AG04450 (cell line): ENCODE measurements at regions not wholly inside any gene's neighbourhood (a gene's known extent, or its start where the extent isn't known, plus 50 kb on each side); places are given as distances from the start of the nearest gene placed in this dataset.
"Not testable (repeated sequence)": the region's sequence is repeated elsewhere in the genome, so short reads cannot be mapped to it uniquely, and the experiment has no call there.

Source experiments
- CTCF ChIA-PET: fragments of 300-600, 350-600 bp; formaldehyde crosslinking; extraction: SDS; loops from one replicate; lab custom pipeline; 2022; ENCODE audit warnings: antibody characterized with exemption, inconsistent platforms; lab: Charles Lee
- POLR2A ChIA-PET: fragments of 350-600 bp; formaldehyde crosslinking; extraction: SDS; loops from one replicate; lab custom pipeline; 2021; ENCODE audit warnings: antibody characterized with exemption, inconsistent platforms; lab: Yijun Ruan, JAX
- DNase-seq: peaks from one replicate; pipeline ENCODE4 v3.0.0-alpha.2; 2011; ENCODE audit warnings: low read depth, low spot score
- H3K27ac ChIP-seq: one replicate; pipeline ENCODE4 v1.5.1; 2012; ENCODE audit warnings: low read depth, low read length, control low read depth
- H3K27me3 ChIP-seq: one replicate; pipeline ENCODE4 v1.6.0; 2012; ENCODE audit warnings: low read length; ENCODE audit not compliant: control insufficient read depth, insufficient read depth
- H3K4me3 ChIP-seq: 2 replicates; pipeline ENCODE4 v1.5.1; 2011; ENCODE audit warnings: mild to moderate bottlenecking, low read depth, low read length, control low read depth
- H3K9me3 ChIP-seq: 2 replicates; pipeline ENCODE4 v1.5.1; 2012; ENCODE audit warnings: low read length; ENCODE audit not compliant: control insufficient read depth, insufficient read depth

DNA sequence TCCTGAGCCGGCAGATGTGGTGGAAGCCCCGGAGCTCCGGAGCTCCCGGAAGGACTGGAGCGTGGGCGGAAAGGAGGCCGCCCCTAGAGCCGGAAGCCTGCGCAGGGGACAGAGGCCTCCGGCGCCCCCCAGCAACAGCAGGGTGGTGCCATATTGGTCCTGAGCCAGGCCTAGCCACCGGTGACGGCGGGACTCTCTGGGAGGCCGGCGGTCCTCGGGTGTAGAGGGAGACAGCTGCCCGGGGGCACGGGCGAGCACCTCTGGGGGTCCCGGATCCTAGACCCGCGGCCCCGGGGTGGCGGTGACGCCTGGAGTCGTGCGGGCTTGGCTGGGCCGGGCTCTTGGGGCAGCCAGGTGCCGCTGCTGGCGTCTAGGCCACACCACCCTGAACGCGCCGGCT lies 1472.2 kb downstream of the FOXD4L5 start:
- DNase-seq, CTCF ChIA-PET, H3K27ac ChIP-seq, H3K27me3 ChIP-seq, POLR2A ChIA-PET, H3K4me3 ChIP-seq: not testable (repeated sequence)
- H3K9me3 ChIP-seq, result peaks cover 42% of the 10 kb centered on the region

DNA sequence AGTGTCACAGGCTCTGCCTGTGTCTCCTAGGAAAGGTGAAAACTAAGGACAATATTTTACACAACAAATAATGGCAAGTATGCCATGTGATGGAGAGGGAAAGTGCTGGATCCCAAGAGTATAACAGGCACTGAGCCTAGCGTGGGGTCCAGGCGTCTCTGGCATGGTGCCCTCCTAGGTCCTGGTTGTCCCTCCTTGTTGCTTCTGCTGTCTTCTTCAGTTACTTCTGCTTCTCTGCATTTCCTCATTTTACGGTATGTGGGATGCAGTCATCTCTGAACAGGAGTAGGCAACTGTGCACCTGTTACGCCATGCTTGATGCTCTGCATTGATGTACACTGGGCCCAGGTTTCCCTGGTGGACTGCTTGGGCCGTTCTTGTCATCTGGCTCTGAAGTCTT lies 1480.8 kb downstream of the FOXD4L5 start:
- H3K27ac ChIP-seq, CTCF ChIA-PET, H3K4me3 ChIP-seq, DNase-seq, POLR2A ChIA-PET, H3K9me3 ChIP-seq, H3K27me3 ChIP-seq: not testable (repeated sequence)

DNA sequence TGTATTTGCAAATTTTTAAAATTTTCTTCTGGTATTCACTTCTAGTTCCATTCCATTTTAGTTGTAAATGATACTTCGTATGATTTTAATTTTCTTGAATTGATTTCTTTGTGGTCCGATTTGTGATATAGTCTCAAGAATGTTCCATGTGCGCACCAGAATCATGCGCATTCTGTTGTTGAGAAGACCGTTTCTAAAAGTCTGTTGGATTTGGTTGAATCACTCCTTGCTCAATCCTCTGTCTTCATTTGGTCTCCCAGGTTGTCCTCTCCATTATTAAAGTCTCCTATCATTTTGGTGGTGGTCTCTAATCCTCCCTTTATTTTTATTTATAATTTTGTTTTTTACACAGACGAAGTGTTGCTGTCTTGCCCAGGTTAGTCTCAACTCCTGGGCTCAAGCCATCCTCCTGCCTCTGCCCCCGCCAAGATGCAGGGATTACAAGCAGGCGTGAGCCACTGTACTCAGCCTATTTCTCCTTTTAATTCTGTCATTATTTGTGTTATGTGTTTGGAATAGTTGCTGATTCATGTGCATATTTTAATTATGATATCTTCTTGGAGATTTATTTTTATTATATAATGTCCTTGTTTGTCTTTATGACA lies 1490.8 kb downstream of the FOXD4L5 start:
- DNase-seq, H3K27me3 ChIP-seq, CTCF ChIA-PET, H3K4me3 ChIP-seq, H3K27ac ChIP-seq, POLR2A ChIA-PET, H3K9me3 ChIP-seq: not testable (repeated sequence)

DNA sequence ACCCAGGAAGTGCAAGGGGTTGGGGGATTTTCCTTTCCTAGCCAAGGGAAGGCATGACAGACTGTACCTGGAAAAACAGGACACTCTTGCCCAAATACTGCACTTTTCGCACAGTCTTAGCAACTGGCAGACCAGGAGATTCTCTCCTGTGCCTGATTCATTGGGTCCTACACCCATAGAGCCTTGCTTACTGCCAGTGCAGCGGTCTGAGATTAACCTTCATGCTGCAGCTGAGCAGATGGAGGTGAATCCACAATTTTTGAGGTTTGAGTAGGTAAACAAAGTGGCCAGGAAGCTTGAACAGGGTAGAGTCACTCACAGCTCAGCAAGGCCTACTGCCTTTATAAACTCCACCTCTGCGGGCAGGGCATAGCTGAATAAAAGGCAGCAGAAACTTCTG lies 1497.6 kb downstream of the FOXD4L5 start:
- H3K27me3 ChIP-seq, H3K27ac ChIP-seq, DNase-seq, POLR2A ChIA-PET, H3K4me3 ChIP-seq, CTCF ChIA-PET: not testable (repeated sequence)
- peaks cover 11% of the 10 kb centered on the region for H3K9me3 ChIP-seq

DNA sequence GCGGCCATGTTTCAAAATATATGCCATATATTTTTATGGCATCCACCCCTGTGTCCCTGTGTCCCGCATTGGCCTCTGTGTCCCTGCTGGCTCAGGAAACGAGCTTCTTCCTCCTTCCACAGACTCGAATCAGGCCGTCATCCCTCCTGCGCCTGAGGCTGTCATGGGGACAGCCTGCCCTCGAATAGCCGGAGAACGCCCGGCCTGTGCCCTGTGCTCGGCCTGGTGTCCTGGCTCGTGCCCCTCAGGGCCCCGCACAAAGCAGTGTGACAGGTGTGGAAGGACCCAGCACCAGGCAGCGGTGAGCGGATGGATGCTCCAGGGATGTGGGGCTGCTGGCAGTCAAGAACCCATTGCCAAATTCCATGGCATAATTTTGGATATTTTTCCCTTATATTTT lies 1500.0 kb downstream of the FOXD4L5 start:
- CTCF ChIA-PET, DNase-seq, H3K27ac ChIP-seq, H3K4me3 ChIP-seq, POLR2A ChIA-PET, H3K27me3 ChIP-seq: not testable (repeated sequence)
- H3K9me3 ChIP-seq, result peaks cover 18% of the 10 kb centered on the region

DNA sequence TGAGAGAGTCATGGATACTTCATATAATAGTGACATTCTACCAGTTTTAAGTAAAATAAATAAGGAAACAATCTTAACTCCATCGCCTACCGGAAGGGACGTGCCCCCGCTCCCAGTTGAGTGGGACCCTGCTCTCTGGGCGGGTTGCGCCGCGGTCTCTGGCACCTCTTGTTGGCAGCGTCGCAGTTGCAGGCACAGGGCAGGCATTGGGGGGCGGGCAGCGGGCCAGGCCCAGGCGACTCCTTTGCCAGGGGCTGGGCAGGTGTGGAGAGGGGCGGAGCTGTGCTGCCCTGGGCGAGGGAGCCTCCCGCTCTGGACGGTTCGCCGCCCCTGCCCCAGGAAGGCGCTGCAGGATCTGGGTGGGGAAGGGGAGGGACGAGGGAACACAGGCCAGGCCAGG lies 1500.6 kb downstream of the FOXD4L5 start:
- CTCF ChIA-PET, DNase-seq, POLR2A ChIA-PET: not testable (repeated sequence)

DNA sequence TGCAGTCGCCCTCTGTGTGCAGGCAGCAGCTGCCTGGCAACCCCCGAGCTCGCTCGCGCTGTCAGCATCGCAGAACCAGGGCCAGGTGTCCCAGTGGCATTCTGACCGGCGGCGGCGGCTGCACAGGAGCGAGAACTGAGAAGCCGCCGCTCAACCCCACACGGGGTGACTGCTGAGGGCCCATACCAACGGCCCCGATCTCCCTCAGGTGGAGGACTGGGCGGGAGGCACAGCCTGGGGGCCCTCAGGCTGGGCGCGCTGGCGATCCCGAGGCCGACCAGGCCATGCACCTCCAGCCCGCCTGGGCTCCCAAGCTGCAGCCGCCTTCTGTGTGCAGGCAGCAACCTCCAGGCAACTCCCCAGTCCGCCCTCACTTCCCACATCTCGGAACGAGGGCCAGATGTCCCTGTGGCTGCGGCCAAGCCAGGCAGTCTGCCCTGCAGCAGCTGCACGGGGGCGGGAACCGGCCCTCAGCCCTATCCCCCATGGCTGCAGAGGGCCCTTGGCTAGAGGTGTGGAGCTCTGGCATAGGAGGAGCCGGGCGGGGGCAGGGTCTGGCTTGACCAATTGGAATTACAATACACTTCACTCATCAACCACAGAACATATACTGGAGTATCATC lies 1503.1 kb downstream of the FOXD4L5 start:
- POLR2A ChIA-PET, H3K4me3 ChIP-seq, H3K27ac ChIP-seq, DNase-seq, CTCF ChIA-PET, H3K27me3 ChIP-seq: not testable (repeated sequence)
- H3K9me3 ChIP-seq, result peaks cover 14% of the 10 kb centered on the region

More for the DNA sequence above, 1500.6 kb downstream of the FOXD4L5 start:
- peaks cover 18% of the 10 kb centered on the region for H3K9me3 ChIP-seq
- H3K4me3 ChIP-seq, H3K27ac ChIP-seq, H3K27me3 ChIP-seq: not testable (repeated sequence)

DNA sequence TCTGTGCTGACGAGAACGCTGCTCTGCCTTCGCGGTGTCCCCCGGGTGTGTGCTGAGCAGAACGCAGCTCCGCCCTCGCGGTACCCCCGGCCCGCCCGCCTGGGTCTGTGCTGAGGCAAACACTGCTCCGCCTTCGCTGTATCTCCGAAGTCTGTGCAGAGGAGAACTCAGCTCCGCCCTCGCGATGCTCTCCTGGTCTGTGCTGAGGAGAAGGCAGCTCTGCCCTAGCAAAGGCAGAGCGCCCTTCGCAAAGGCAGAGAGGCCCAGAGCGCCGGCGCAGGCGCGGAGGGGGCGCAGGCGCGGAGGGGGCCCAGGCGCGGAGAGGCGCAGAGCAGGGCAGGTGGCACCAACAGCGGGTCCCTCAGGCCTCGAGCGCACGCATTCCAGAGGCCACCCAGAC lies 1503.6 kb downstream of the FOXD4L5 start:
- CTCF ChIA-PET, H3K27ac ChIP-seq, H3K27me3 ChIP-seq, DNase-seq, POLR2A ChIA-PET, H3K4me3 ChIP-seq: not testable (repeated sequence)
- H3K9me3 ChIP-seq, result peaks cover 14% of the 10 kb centered on the region

DNA sequence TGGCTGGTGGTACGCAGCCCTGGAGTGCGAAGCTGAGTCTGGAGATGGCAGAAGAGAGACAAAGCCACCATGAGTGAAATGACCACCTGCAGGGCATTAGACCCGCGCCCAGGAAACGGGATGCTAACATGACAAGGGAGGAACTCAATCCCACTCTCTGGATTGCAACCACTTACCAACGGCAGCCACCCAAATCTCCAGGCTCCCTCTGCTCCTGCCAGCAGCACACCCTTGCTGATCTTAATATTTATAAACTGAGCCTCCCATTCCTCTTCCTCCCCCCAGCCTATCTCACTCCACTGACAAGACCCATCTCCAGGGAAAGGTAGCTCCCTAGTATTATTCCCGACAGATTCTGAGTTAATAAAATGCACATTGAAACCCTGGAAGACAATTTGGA lies 1508.8 kb downstream of the FOXD4L5 start:
- POLR2A ChIA-PET, H3K4me3 ChIP-seq, H3K27me3 ChIP-seq, CTCF ChIA-PET, DNase-seq, H3K9me3 ChIP-seq, H3K27ac ChIP-seq: not testable (repeated sequence)

DNA sequence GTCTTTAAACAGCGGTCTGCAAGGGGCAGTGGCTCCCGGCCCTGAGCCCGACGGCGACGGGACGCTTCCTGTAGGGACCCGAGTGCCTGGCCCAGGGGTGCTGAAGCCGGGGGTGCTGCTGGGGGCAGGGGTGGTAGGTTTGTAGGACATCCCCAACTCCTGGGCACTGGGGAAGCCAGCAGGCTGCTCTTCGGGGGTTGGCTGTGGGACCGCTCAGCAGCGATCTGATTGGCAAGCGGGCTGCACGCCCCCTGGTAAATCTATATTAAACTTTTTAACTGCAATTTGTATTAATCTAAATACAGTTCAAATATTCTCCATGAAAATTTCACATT lies 1510.0 kb downstream of the FOXD4L5 start:
- DNase-seq, H3K9me3 ChIP-seq, POLR2A ChIA-PET, H3K27ac ChIP-seq, H3K27me3 ChIP-seq, H3K4me3 ChIP-seq, CTCF ChIA-PET: not testable (repeated sequence)

DNA sequence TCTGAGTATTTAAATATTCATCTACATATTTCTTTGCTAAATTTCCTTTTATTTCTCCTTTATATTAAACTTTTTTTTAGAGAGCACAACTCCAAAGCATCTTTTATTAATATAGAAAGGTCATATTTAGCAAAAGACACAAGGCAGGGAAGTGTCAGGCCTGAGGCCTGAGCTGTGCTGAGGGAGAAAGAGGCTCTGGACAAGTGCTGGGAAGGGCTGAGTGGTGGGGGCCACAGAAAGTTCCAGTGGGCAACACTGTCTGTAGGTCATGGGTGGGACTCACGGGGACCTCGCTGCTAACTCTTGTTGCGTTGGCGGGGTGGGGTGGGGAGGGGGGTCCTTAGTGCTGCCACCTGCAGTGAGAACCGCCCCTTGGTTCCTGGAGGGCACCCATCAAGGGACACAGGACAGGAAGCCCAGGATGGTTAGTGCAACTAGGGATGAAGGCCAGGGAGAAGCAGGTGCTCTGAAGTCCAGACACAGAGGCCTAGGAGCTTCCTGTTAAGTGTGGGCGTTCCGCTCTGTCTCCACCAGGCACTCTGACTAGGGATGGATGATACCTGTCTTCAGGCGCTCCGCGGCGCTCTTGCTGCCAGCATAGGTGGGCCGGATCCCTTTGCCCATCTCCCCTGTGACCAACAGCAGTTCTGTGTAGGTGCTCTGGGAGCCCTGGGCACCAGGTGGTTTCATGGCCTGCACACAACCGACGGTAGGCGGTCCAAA lies 1510.5 kb downstream of the FOXD4L5 start:
- DNase-seq, H3K27ac ChIP-seq, H3K9me3 ChIP-seq, CTCF ChIA-PET, H3K4me3 ChIP-seq, POLR2A ChIA-PET, H3K27me3 ChIP-seq: not testable (repeated sequence)

DNA sequence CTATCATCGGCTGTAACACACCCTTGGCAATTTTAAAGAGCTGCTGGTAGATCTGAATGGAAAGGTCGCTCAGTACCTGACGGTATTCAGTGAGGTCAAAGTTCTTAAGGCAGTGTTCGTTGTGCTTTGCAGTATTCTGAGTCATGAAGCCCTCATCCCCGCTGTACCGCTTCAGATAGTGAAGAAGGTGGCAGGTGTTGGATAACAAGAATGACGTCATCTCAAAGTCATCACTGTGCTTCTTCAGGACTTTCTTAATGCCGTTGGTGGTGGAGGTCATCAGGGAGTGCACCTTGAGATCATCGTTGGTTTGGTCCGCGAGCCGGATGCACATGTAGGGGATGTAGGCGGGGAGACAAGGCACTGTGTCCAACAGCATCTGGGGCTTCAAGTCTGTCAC lies 1522.8 kb downstream of the FOXD4L5 start:
- H3K9me3 ChIP-seq, DNase-seq, H3K4me3 ChIP-seq, POLR2A ChIA-PET, H3K27ac ChIP-seq, H3K27me3 ChIP-seq, CTCF ChIA-PET: not testable (repeated sequence)
